GM18520 (cell line): ENCODE measurements at regions not wholly inside any gene's neighbourhood (a gene's known extent, or its start where the extent isn't known, plus 50 kb on each side); places are given as distances from the start of the nearest gene placed in this dataset.

Source experiments
- ATAC-seq: cut with Tn5 transposase; IDR thresholded peaks from one replicate; pipeline ENCODE4 v1.9.1; 2021; ENCODE audit not compliant: unreplicated experiment

GRCh38 chr18:41553716-41554115 is 401.3 kb upstream of the PIK3C3 start:
- no peak for ATAC-seq

- no peak for ATAC-seq
These were observed 406.3 kb upstream of the PIK3C3 start for GRCh38 chr18:41548521-41549260.

- ATAC-seq: no peak
These were observed 409.7 kb upstream of the PIK3C3 start for GRCh38 chr18:41545091-41545888.

GRCh38 chr18:41543815-41544214 is 411.2 kb upstream of the PIK3C3 start:
- ATAC-seq: no peak

GRCh38 chr18:41540237-41540871 is 414.7 kb upstream of the PIK3C3 start:
- ATAC-seq: no peak

GRCh38 chr18:41538751-41539150 is 416.3 kb upstream of the PIK3C3 start:
- no peak for ATAC-seq

GRCh38 chr18:41537666-41538065 is 417.4 kb upstream of the PIK3C3 start:
- no peak for ATAC-seq

GRCh38 chr18:41532344-41533086 is 422.5 kb upstream of the PIK3C3 start:
- ATAC-seq: no peak

GRCh38 chr18:41530970-41531369 is 424.1 kb upstream of the PIK3C3 start:
- ATAC-seq: no peak

- no peak for ATAC-seq
These were observed 425.9 kb upstream of the PIK3C3 start for GRCh38 chr18:41529093-41529492.

GRCh38 chr18:41526054-41526453 is 429.0 kb upstream of the PIK3C3 start:
- ATAC-seq: no peak

GRCh38 chr18:41524674-41525470 is 430.2 kb upstream of the PIK3C3 start:
- ATAC-seq: no peak

- no peak for ATAC-seq
These were observed 437.9 kb upstream of the PIK3C3 start for GRCh38 chr18:41517142-41517541.

GRCh38 chr18:41513438-41513837 is 441.6 kb upstream of the PIK3C3 start:
- no peak for ATAC-seq

- ATAC-seq: no peak
These were observed 450.7 kb upstream of the PIK3C3 start for GRCh38 chr18:41504316-41504715.

- no peak for ATAC-seq
These were observed 453.2 kb upstream of the PIK3C3 start for GRCh38 chr18:41501848-41502247.

- ATAC-seq: no peak
These were observed 455.7 kb upstream of the PIK3C3 start for GRCh38 chr18:41499345-41499744.

- no peak for ATAC-seq
These were observed 464.2 kb upstream of the PIK3C3 start for GRCh38 chr18:41490861-41491260.

- no peak for ATAC-seq
These were observed 468.5 kb upstream of the PIK3C3 start for GRCh38 chr18:41486575-41486974.

- ATAC-seq: no peak
These were observed 471.0 kb upstream of the PIK3C3 start for GRCh38 chr18:41484069-41484468.
